CD1c-positive myeloid dendritic cell (primary cell): ENCODE measurements at regions not wholly inside any gene's neighbourhood (a gene's known extent, or its start where the extent isn't known, plus 50 kb on each side); places are given as distances from the start of the nearest gene placed in this dataset.

Experiments
- DNase-seq: peaks from one replicate; pipeline ENCODE4 v3.0.0-alpha.2; 2016; ENCODE audit errors: extremely low spot score

- DNase-seq, result no peak
Observed at GRCh38 chr16:77592021-77592420, 130.3 kb upstream of the NUDT7 start.

- DNase-seq, result no peak
Observed at GRCh38 chr16:77594057-77594456, 128.3 kb upstream of the NUDT7 start.

GRCh38 chr16:77594799-77595596, 127.3 kb upstream of the NUDT7 start:
- no peak for DNase-seq

GRCh38 chr16:77596261-77596660, 126.1 kb upstream of the NUDT7 start:
- peak; percentile 35 for DNase-seq

- DNase-seq, result peak; percentile 21
Observed at GRCh38 chr16:77599793-77600415, 122.4 kb upstream of the NUDT7 start.

- DNase-seq, result no peak
Observed at GRCh38 chr16:77600555-77600954, 121.8 kb upstream of the NUDT7 start.

GRCh38 chr16:77603656-77604055, 118.7 kb upstream of the NUDT7 start:
- DNase-seq, result no peak

- no peak for DNase-seq
Observed at GRCh38 chr16:77610496-77610895, 111.8 kb upstream of the NUDT7 start.

GRCh38 chr16:77611386-77611785, 110.9 kb upstream of the NUDT7 start:
- no peak for DNase-seq

- no peak for DNase-seq
Observed at GRCh38 chr16:77612596-77612995, 109.7 kb upstream of the NUDT7 start.

- DNase-seq, result no peak
Observed at GRCh38 chr16:77613095-77613494, 109.2 kb upstream of the NUDT7 start.

- DNase-seq, result no peak
Observed at GRCh38 chr16:77617553-77617952, 104.8 kb upstream of the NUDT7 start.

- no peak for DNase-seq
Observed at GRCh38 chr16:77617996-77618395, 104.3 kb upstream of the NUDT7 start.

GRCh38 chr16:77618951-77619350, 103.4 kb upstream of the NUDT7 start:
- DNase-seq, result no peak

- DNase-seq, result no peak
Observed at GRCh38 chr16:77624085-77624484, 98.2 kb upstream of the NUDT7 start.

GRCh38 chr16:77636615-77637014, 85.7 kb upstream of the NUDT7 start:
- DNase-seq, result no peak

GRCh38 chr16:77637940-77638339, 84.4 kb upstream of the NUDT7 start:
- DNase-seq, result no peak

- no peak for DNase-seq
Observed at GRCh38 chr16:77643176-77643575, 79.1 kb upstream of the NUDT7 start.

GRCh38 chr16:77645764-77646163, 76.5 kb upstream of the NUDT7 start:
- no peak for DNase-seq

GRCh38 chr16:77647726-77648125, 74.6 kb upstream of the NUDT7 start:
- no peak for DNase-seq

GRCh38 chr16:77650761-77651160, 71.6 kb upstream of the NUDT7 start:
- DNase-seq, result no peak

GRCh38 chr16:77652399-77652798, 69.9 kb upstream of the NUDT7 start:
- DNase-seq, result no peak

- peak; percentile 3 for DNase-seq
Observed at GRCh38 chr16:77657016-77657415, 65.3 kb upstream of the NUDT7 start.

GRCh38 chr16:77660311-77660710, 62.0 kb upstream of the NUDT7 start:
- DNase-seq, result no peak
